Nucleus accumbens (tissue), 56 donors: ENCODE measurements at regions not wholly inside any gene's neighbourhood (a gene's known extent, or its start where the extent isn't known, plus 50 kb on each side); places are given as distances from the start of the nearest gene placed in this dataset.
"Not testable (repeated sequence)": the region's sequence is repeated elsewhere in the genome, so short reads cannot be mapped to it uniquely, and the experiment has no call there.

Experiments used
- DNase-seq, 56 donors: peaks; one replicate each; lab custom pipeline; 2025; lab: John Stamatoyannopoulos, UW

GRCh38 chr4:186481998-186482790 lies 73.2 kb downstream of the MTNR1A start:
- DNase-seq: no peak

- no peak for DNase-seq
Observed at GRCh38 chr4:186475202-186475601, 80.2 kb downstream of the MTNR1A start.

DNA sequence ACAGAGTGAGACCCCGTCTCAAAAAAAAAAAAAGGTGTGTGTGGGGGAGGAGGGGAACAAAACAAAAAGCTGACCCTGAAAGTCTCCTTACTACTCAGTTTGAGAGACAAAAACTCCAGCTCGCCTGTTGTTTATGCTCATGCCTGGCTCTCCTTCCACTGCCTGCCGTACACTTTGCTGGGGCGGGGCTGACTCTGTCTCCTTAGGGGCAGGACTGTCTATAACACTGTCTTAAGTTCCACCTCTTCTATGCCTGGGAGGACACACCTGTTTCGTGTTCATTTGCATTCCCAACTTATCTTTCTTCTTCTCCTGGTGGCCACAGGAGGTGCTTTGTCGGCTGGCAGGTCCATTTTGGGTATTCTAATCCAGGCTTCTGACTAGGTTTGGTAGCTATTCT lies 81.4 kb downstream of the MTNR1A start:
- DNase-seq: no peak

DNA sequence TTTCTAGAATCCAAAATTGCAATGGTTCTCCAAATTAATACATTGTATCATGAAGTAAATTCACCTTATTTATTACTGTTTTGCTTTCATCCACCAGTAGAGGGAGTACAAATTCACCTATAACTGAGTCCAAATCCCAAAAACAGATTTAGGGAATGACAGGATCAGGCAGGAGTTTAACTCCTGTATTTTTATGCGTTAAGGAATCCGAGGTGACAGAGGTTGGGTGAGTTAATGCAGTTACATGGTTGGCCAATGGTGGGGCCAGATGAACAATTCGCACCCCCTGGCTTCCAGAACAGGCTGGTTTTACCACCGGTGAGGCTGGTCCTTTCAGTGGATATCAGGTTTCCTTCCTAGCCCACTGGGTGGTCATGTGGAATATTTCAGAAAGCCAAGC lies 82.4 kb downstream of the MTNR1A start:
- no peak for DNase-seq

GRCh38 chr4:186471441-186471840 lies 83.9 kb downstream of the MTNR1A start:
- DNase-seq: no peak

DNA sequence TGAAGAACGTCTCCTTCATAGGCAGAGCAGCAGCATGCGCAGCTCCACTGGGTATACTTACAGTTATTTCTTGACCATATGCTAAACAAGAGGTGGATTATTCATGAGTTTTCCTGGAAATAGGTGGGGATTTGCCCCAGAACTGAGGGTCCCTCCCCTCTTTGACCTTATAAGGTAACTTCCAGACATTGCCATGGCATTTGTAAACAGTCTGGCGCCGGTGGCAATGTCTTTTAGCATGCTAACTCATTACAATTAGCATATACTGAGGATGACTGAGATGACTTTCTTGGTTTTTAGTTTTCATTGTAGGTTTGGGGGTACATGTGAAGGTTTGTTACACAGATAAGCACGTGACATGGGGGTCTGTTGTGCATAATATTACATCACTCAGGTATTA lies 97.3 kb downstream of the MTNR1A start:
- no peak for DNase-seq

DNA sequence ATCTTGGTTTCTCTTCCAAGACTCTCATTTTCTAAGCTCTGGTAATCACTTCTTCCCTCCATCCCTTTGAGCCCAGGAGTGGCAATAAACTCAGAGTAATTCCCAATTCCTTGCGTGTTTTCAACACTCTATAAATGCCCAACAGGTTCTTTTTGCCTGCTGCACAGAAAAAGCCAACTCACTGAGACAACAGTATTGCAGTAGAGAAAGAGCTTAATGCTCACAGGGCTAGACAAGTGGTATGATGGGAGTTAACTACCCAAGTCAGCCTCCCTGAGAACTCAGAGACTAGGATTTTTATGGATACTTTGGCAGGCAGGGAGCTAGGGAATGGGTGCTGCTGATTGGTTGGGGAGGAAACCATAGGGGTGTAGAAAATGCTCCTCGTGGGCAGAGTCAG lies 103.4 kb downstream of the MTNR1A start:
- no peak for DNase-seq

DNA sequence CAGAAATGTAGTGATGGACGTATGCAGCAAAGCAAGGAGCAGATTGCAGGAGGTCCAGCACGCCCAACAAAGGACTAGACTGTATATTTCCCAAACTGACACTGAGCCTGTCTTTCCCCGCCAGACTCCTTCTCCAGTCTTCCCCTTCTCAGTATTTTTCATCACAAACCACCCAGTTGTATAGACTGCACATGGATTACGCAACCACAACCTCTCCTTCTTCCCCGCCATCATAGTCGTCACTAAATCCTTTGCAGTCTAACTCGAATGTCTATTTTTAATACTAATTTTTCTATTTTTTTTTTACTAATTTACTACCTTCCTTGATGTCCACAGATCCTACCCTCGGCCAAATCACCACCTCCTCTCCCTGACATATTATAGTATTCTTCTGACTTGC lies 105.4 kb downstream of the MTNR1A start:
- DNase-seq: no peak

- no peak for DNase-seq
Observed at GRCh38 chr4:186445040-186445439, 110.3 kb downstream of the MTNR1A start.

GRCh38 chr4:186441502-186441901 lies 113.9 kb downstream of the MTNR1A start:
- no peak for DNase-seq

GRCh38 chr4:186428481-186428880 lies 126.9 kb downstream of the MTNR1A start:
- no peak for DNase-seq

DNA sequence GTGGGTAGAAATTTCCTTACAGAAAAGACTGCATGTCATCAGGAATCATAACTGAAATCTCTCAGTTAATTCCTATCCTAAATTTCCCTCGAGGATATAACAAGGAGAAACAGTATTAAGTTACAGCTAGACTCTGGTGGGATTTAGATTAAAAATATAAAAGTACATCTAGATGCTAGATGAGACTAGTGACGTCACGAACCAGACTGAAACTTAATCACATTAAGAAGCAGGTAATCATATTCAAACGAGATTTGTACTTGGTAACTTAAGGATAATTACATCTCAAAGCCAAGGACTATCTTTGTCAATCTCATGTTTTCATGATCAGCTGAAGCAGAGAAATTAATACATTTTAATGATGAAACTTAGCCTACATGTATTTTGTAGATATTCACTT lies 130.6 kb downstream of the MTNR1A start:
- DNase-seq: no peak

DNA sequence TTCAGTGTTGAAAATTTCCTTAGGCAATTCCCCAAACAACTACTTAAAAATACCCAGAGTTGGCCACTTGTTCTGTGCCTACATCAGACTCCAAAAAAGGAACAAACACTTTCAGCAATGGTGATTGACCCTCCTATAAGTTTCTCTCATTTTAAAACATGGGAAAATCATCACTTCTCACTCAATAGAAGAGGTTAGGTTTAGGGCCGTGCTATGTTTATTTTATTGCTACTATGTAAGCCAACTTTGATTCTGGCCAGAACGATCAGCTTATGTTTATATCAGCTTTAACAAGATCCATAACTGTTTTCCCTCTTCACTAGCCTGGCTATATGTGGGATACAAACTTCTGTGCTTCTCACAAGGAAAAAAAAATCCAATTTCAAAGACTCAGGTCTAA lies 133.1 kb downstream of the MTNR1A start:
- DNase-seq: no peak

DNA sequence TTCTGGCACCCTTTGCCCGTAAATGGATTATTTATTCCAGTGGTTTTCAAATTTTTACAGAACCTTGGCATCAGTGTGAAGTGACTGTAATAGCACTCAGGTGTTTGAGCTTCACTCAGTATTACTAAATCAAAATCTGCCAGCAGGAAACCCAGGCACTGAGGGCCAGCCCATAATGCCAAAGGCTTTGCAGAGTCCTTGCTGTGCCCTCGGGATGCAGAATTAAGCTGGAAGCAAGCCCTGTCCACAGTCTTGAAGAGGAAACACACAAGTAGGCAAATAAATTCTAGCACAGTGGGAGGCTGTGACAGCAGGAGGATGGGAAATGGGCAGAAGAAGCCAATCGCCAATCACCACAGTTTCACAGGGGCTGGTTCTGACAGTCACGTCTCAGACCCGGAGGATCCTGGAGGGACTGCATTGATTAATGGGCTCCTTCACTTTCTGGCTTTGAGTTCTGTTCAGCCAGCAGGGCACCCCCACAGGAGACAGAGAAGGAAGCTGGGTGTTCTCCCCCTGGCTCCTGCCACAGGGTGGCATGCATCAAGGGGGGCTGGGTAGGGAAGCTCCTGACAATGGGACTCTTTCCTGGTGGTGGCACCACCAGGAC lies 138.8 kb downstream of the MTNR1A start:
- DNase-seq: no peak

GRCh38 chr4:186414390-186414789 lies 141.0 kb downstream of the MTNR1A start:
- DNase-seq: no peak

- peak in 1 of 56 donors; percentile 5 for DNase-seq
Observed at GRCh38 chr4:186405957-186406356, 140.0 kb downstream of the F11 start.

DNA sequence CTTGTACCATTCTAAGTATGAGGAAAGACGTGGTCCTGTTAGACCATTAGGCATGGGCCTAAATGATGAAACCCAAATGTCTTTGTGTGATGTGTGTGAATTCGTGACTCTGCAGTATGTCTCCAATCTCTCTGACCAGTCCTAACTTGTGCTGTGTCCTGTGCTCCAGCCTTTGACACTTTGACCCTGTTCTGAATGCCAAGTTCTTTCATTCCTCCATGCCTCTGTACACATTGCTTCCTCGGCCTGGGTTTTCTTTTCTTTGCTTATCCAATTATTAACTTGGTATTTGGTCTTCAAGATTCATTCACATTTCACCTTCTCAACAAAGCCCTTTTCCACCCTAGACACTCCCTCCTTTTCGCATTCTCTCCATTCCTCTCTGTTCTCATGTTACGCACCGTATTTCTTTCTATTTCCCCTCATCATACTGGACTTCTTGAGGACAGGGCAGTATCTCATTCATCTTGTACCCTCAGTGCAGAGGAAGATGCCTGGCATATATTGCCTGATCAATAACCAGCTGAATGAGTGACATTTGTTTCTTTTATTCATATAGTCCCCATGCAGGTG lies 138.7 kb downstream of the F11 start:
- no peak for DNase-seq

- DNase-seq: no peak
Observed at GRCh38 chr4:186400676-186401075, 134.7 kb downstream of the F11 start.

- DNase-seq: no peak
Observed at GRCh38 chr4:186392017-186392416, 126.0 kb downstream of the F11 start.

DNA sequence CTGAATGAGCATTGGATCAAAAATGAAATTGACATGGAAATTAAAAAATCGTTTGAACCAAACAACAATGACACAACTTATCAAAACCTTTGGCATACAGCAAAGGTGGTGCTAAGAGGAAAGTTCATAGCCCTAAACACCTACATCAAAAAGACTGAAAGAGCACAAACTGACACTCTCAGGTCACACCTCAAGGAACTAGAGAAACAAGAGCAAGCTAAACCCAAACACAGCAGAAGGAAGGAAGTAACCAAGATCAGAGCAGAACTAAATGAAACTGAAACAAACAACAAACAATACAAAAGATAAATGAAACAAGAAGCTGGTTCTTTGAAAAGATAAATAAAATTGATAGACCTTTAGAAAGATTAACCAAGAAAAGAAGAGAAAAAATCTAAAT lies 118.3 kb downstream of the F11 start:
- not testable (repeated sequence) for DNase-seq

DNA sequence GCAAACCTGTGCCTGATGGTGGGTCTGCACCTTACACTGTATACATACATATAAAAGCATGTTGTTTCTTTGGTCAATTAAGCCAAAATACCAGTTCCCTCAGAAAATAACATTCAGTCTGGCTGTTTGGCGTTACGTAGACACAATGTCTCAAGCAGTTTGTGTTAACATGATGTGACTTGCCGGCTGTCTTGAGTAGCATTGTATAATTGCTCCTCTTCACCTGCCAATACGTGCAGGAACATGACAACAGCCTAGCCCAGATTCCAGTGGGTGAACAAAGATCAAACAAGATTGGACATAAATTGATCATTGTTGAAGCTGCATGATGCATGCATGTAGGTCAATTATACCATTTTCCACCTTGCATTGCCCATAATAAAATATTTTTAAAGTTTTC lies 102.3 kb downstream of the F11 start:
- no peak for DNase-seq

- DNase-seq: no peak
Observed at GRCh38 chr4:186366326-186366725, 100.3 kb downstream of the F11 start.
